AG09319 (cell line): ENCODE measurements at regions not wholly inside any gene's neighbourhood (a gene's known extent, or its start where the extent isn't known, plus 50 kb on each side); places are given as distances from the start of the nearest gene placed in this dataset.

Experiments
- DNase-seq: peaks from one replicate; pipeline ENCODE4 v3.0.0-alpha.2; 2010; ENCODE audit warnings: low read depth; ENCODE audit errors: extremely low read depth
- TF ChIP-seq, protein P1 (sequence below): IDR thresholded peaks from 2 replicates; pipeline ENCODE4 v1.5.1; 2011; ENCODE audit warnings: low read depth, mild to moderate bottlenecking, inconsistent platforms, low read length, moderate library complexity

GRCh38 chr6:146944077-146944476 lies 260.1 kb upstream of the STXBP5 start:
- TF ChIP-seq, protein P1, sequence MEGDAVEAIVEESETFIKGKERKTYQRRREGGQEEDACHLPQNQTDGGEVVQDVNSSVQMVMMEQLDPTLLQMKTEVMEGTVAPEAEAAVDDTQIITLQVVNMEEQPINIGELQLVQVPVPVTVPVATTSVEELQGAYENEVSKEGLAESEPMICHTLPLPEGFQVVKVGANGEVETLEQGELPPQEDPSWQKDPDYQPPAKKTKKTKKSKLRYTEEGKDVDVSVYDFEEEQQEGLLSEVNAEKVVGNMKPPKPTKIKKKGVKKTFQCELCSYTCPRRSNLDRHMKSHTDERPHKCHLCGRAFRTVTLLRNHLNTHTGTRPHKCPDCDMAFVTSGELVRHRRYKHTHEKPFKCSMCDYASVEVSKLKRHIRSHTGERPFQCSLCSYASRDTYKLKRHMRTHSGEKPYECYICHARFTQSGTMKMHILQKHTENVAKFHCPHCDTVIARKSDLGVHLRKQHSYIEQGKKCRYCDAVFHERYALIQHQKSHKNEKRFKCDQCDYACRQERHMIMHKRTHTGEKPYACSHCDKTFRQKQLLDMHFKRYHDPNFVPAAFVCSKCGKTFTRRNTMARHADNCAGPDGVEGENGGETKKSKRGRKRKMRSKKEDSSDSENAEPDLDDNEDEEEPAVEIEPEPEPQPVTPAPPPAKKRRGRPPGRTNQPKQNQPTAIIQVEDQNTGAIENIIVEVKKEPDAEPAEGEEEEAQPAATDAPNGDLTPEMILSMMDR = no peak
- DNase-seq = no peak

- TF ChIP-seq, protein P1 = no peak
These were observed 259.4 kb upstream of the STXBP5 start for GRCh38 chr6:146944809-146945208.

DNA sequence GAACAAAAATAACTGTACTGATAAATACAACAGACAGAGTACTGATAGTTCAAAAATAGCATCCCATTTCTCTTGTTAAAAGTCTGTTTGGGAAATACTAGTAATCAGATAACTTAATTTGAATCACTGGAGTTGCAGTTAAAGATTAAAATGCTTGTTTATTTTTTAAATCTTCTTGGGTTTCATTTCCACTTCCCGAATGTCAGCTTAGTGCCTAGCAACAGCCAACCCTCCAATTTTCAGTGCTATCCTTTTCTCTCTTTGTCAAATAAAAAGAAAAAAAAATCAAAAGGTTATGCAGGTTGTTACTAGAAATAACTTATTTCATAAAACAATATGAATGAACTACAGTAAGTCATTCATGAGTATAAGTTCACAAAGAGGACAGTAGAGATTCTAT lies 257.7 kb upstream of the STXBP5 start:
- no peak for DNase-seq
- TF ChIP-seq, protein P1 = no peak

More at GRCh38 chr6:146944809-146945208, 259.4 kb upstream of the STXBP5 start:
- DNase-seq = no peak

DNA sequence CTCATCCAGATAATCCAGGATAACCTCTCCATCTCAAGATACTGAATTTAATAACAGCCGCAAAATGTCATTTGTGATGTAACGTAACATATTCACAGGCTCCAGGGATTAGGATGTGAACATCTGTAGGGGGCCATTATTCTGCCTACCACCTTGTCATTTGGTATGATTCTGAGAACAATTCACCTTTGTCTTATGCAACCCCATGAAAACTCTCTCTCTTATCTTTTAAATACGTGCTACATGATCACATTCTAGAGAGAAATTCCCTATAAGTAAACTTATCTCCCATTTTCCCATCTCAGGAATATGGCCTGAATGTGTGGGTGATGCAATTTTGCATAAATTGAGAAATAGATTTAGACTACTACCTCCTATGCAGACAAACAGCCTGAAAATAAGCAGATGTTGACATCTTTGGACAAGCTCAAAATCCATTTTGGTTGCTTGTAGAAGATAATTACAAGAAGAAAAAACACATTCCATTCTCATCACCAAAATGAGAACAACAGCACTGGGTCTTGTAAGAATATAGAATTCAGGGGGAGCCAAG lies 255.4 kb upstream of the STXBP5 start:
- TF ChIP-seq, protein P1 = no peak
- no peak for DNase-seq

DNA sequence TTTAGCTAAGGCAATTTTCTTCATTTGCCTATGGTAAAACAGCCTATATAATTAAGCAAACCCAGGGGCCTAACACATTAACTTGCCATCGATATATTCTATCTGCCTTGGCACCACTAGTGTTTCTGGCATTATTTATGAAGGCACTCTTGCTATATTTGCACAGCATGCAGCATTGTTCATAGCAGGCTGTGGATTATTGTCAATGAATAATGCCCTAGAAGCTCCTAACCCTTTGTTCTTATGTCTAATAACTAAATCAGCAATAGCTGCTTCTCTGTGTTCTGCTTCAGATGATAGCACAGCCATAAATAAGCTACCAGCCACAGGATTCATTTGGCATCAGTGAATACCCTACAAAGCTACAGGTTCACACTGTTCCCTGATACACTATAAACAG lies 254.8 kb upstream of the STXBP5 start:
- no peak for DNase-seq
- TF ChIP-seq, protein P1 = no peak

GRCh38 chr6:146950351-146950835 lies 253.8 kb upstream of the STXBP5 start:
- DNase-seq = no peak

DNA sequence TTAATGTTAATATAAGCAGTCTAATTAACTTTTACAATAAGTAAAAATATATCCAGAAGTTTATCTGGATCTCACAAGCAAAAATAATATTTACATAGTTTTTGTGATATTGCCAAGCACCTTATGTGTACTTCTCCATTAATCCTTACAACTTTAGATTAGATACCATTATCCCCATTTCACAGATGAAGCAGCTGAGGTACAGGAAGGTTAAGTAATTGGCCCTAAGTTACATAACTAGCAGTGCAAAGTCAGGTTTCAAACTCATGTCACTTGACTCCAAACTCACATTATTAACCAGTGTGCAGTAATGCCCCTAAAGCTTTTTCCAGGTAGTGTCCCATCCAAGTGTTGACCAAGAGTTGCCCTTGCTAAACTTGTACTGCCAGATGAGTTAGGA lies 248.6 kb upstream of the STXBP5 start:
- TF ChIP-seq, protein P1 = no peak
- DNase-seq = no peak

More at GRCh38 chr6:146950351-146950835, 253.8 kb upstream of the STXBP5 start:
- TF ChIP-seq, protein P1 = no peak
